Trophoblast cell (in vitro differentiated cells and primary cell): ENCODE measurements at regions not wholly inside any gene's neighbourhood (a gene's known extent, or its start where the extent isn't known, plus 50 kb on each side); places are given as distances from the start of the nearest gene placed in this dataset.
"Not testable (repeated sequence)": the region's sequence is repeated elsewhere in the genome, so short reads cannot be mapped to it uniquely, and the experiment has no call there.

Experiments used
- DNase-seq, 2 donors: peaks; one replicate each; pipeline ENCODE4 v3.0.0-alpha.2; 2016
- H2AFZ ChIP-seq: 2 replicates; pipeline ENCODE4 v1.6.1; 2013; ENCODE audit warnings: low read length, moderate library complexity, mild to moderate bottlenecking; ENCODE audit not compliant: insufficient read depth, poor library complexity
- H2AK5ac ChIP-seq: 2 replicates; pipeline ENCODE4 v1.6.1; 2013; ENCODE audit warnings: mild to moderate bottlenecking, low read length
- H2BK120ac ChIP-seq: 2 replicates; pipeline ENCODE4 v1.6.1; 2013; ENCODE audit warnings: low read length, mild to moderate bottlenecking, moderate library complexity; ENCODE audit not compliant: insufficient read depth, poor library complexity
- H2BK12ac ChIP-seq: 2 replicates; pipeline ENCODE4 v1.6.1; 2013; ENCODE audit warnings: mild to moderate bottlenecking, low read length, moderate library complexity
- H2BK5ac ChIP-seq: 2 replicates; pipeline ENCODE4 v1.6.1; 2013; ENCODE audit warnings: low read length, low read depth, moderate library complexity, mild to moderate bottlenecking; ENCODE audit not compliant: poor library complexity
- H3K14ac ChIP-seq: 2 replicates; pipeline ENCODE4 v1.6.1; 2013; ENCODE audit warnings: mild to moderate bottlenecking, low read length
- H3K18ac ChIP-seq: 2 replicates; pipeline ENCODE4 v1.6.1; 2013; ENCODE audit warnings: mild to moderate bottlenecking, low read length
- H3K23ac ChIP-seq: 2 replicates; pipeline ENCODE4 v1.6.1; 2013; ENCODE audit warnings: low read length
- H3K27ac ChIP-seq: 2 replicates; pipeline ENCODE4 v1.5.1; 2013; ENCODE audit warnings: low read depth, mild to moderate bottlenecking, inconsistent platforms, low read length, moderate library complexity
- H3K27me3 ChIP-seq: 2 replicates; pipeline ENCODE4 v1.6.1; 2013; ENCODE audit warnings: inconsistent platforms, mild to moderate bottlenecking, low read length, moderate library complexity; ENCODE audit not compliant: insufficient read depth
- H3K36me3 ChIP-seq, 2 experiments: 1 replicate in 1 of 2; 2 replicates in 1 of 2; pipeline ENCODE4 v1.6.1; 2013; ENCODE audit warnings: low read length in 2 of 2, mild to moderate bottlenecking in 2 of 2, moderate library complexity in 1 of 2; ENCODE audit not compliant: insufficient read depth in 2 of 2, control insufficient read depth in 1 of 2
- H3K4ac ChIP-seq: 2 replicates; pipeline ENCODE4 v1.6.1; 2013; ENCODE audit warnings: low read depth, mild to moderate bottlenecking, low read length, moderate library complexity
- H3K4me1 ChIP-seq, 2 experiments: 1 replicate in 1 of 2; 2 replicates in 1 of 2; pipeline ENCODE4 v1.6.1; 2013; ENCODE audit warnings: low read length in 2 of 2, mild to moderate bottlenecking in 2 of 2, moderate library complexity in 1 of 2; ENCODE audit not compliant: insufficient read depth in 2 of 2, control insufficient read depth in 1 of 2
- H3K4me2 ChIP-seq: 2 replicates; pipeline ENCODE4 v1.6.1; 2013; ENCODE audit warnings: inconsistent platforms, mild to moderate bottlenecking, low read length, moderate library complexity
- H3K4me3 ChIP-seq: 2 replicates; pipeline ENCODE4 v1.5.1; 2013; ENCODE audit warnings: mild to moderate bottlenecking, low read depth, low read length, inconsistent platforms
- H3K79me1 ChIP-seq: one replicate; pipeline ENCODE4 v1.6.1; 2013; ENCODE audit warnings: low read length
- H3K79me2 ChIP-seq: 2 replicates; pipeline ENCODE4 v1.6.1; 2013; ENCODE audit warnings: low read length, mild to moderate bottlenecking; ENCODE audit not compliant: control insufficient read depth, insufficient read depth, poor library complexity
- H3K9ac ChIP-seq: 2 replicates; pipeline ENCODE4 v1.6.1; 2013; ENCODE audit warnings: mild to moderate bottlenecking, low read length
- H3K9me3 ChIP-seq: 2 replicates; pipeline ENCODE4 v1.6.1; 2013; ENCODE audit warnings: low read depth, mild to moderate bottlenecking, control low read depth, inconsistent platforms, low read length; ENCODE audit not compliant: insufficient read depth
- H4K12ac ChIP-seq: 2 replicates; pipeline ENCODE4 v1.6.1; 2013; ENCODE audit warnings: low read depth, mild to moderate bottlenecking, low read length, moderate library complexity
- H4K8ac ChIP-seq: 2 replicates; pipeline ENCODE4 v1.6.1; 2013; ENCODE audit warnings: low read depth, mild to moderate bottlenecking, low read length, moderate library complexity
- H4K91ac ChIP-seq: one replicate; pipeline ENCODE4 v1.6.1; 2013; ENCODE audit warnings: low read depth, mild to moderate bottlenecking, low read length, moderate library complexity
- WGBS: extraction: QIAGEN DNeasy Blood & Tissue Kit; methylation state at CpG from one replicate; pipeline ENCODE4 v1.1.7; 2013; ENCODE audit warnings: missing lambda C conversion rate; ENCODE audit not compliant: insufficient read length, insufficient coverage; ENCODE audit errors: extremely low coverage; 5-methylcytosine and 5-hydroxymethylcytosine counted together

DNA sequence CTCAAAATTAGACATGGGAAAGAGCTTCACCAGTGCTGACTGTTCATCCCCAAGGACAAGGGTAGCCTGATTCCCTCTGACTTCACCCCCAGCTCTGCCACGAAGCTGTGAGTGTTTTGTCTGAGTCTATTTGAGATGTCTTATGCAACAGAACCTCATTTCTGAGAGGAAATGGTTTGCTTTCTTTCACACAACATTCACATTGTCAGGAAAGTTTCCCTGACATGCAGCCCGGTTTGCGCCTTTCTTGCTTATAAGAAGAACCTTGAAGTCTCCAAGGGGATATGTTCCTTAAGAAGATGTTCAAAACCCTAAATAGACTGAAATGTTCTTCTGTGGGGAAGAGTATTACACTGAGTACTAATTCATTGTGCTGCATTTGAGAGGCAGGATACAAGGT is 300.5 kb upstream of the CCL2 start:
- Histone ChIP-seq H3K23ac (no peak overlapping the region), H2BK5ac (no peak overlapping the region), H3K27ac (no peak overlapping the region), H3K36me3 (no peaks in the 10 kb centered on the region), H4K91ac (no peak overlapping the region), H2AFZ (no peak overlapping the region), H3K27me3 (no peaks in the 10 kb centered on the region), H2AK5ac (no peak overlapping the region), H2BK120ac (no peak overlapping the region), H3K9ac (no peak overlapping the region), H4K8ac (no peak overlapping the region), H3K79me2 (no peaks in the 10 kb centered on the region), H3K14ac (no peak overlapping the region), H3K4ac (no peak overlapping the region), H2BK12ac (no peak overlapping the region), H4K12ac (no peak overlapping the region), H3K4me1 (no peaks in the 10 kb centered on the region), H3K9me3 (peaks cover 6% of the 10 kb centered on the region), H3K4me3 (no peak overlapping the region), H3K79me1 (no peaks in the 10 kb centered on the region), H3K18ac (no peak overlapping the region), H3K4me2 (no peak overlapping the region)
- DNase-seq = no peak
- WGBS = no CpG with 5 or more reads among the region's 3 CpGs

DNA sequence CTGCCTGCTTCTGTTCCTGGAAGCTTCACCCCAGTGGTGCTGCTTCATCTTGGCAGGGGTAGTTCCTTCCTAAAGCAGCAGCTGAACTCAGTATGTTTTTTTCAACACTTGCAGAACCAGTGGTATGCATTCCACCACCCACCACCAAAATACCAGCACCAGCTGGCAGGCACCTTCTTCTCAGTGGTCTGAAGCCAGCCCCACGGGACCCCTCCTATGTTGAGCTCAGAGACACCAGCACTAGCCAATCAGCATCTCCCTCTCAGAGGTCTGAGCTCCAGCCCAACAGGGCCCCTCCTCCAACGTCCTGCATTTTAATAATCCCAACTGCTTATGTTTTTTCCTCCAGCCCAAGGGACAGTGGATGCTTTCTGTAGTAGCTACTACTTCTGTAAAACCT is 299.6 kb upstream of the CCL2 start:
- no peak overlapping the region for H4K12ac ChIP-seq
- H3K9me3 ChIP-seq = peaks cover 6% of the 10 kb centered on the region
- H3K4me1 ChIP-seq = no peaks in the 10 kb centered on the region

DNA sequence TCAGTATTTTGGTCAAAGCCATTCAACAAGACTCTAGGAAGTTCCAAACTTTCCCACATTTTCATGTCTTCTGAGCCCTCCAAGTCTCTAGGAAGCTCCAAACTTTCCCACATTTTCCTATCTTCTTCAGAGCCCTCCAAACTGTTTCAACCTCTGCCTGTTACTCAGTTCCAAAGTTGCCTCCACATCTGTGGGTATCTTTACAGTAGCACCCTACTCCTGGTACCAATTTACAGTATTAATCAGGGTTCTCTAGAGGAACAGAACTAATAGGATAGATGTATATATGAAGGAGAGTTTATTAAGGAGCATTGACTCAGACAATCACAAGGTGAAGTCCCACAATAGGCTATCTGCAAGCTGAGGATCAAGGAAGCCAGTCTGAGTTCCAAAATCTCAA is 296.0 kb upstream of the CCL2 start:
- H3K79me1 ChIP-seq, H3K9ac ChIP-seq, H3K23ac ChIP-seq, DNase-seq, H3K9me3 ChIP-seq, H3K4ac ChIP-seq, H2BK5ac ChIP-seq, H3K14ac ChIP-seq, H3K27ac ChIP-seq, H3K36me3 ChIP-seq, H3K4me2 ChIP-seq, H3K4me1 ChIP-seq, H3K18ac ChIP-seq, H3K79me2 ChIP-seq, H4K91ac ChIP-seq, H2BK12ac ChIP-seq, H4K12ac ChIP-seq, H3K4me3 ChIP-seq, H2BK120ac ChIP-seq, H2AFZ ChIP-seq, H2AK5ac ChIP-seq, H4K8ac ChIP-seq, H3K27me3 ChIP-seq: not testable (repeated sequence)

More for the DNA sequence above, 299.6 kb upstream of the CCL2 start:
- Histone ChIP-seq H3K79me1 (no peaks in the 10 kb centered on the region), H3K9ac (no peak overlapping the region), H3K14ac (no peak overlapping the region), H2AFZ (no peak overlapping the region), H3K79me2 (no peaks in the 10 kb centered on the region), H3K27ac (no peak overlapping the region), H3K4me3 (no peak overlapping the region), H3K4me2 (no peak overlapping the region), H2BK12ac (no peak overlapping the region), H3K18ac (no peak overlapping the region), H2BK120ac (no peak overlapping the region), H3K4ac (no peak overlapping the region), H4K8ac (no peak overlapping the region), H2AK5ac (no peak overlapping the region), H3K27me3 (no peaks in the 10 kb centered on the region), H2BK5ac (no peak overlapping the region), H3K23ac (no peak overlapping the region), H4K91ac (no peak overlapping the region), H3K36me3 (no peaks in the 10 kb centered on the region)
- no CpG with 5 or more reads among the region's 2 CpGs for WGBS
- no peak for DNase-seq

DNA sequence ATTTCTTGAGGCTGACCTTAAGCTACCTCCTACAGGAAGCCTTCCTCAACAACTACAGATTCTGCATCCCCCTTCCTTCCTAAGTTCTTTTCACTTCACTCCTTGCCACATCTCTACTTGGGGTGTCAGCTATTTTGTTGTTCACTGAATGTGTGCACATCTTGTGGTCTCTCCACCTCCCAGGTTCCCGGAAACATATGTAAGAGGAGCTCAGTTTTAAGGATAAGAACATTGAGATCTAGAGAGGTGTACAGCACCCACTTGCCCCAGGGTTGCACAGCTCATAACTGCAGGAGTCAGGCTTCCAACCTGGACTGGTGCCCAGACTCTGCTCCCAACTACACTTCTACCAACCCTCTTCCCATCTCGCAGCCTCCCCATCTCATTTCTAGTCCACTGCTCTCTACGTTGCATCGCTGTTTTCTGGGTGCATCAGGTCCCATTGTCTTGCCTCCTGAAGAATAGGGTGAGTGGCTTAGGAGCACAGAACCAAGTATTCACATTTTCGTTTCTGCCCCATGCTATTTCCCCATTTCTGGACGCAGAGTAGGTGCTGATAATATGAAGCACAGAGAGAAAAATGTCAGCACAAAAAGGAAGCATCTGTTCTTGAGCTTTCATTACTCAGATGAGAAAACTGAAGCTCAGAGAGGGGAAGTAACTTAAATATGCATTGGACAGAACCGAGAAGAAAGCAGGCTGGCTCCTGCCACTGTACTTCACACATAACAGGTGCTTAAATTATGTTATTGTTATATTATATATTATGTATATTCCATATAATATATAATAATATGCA is 292.0 kb upstream of the CCL2 start:
- Histone ChIP-seq H2BK5ac (no peak overlapping the region), H3K23ac (no peak overlapping the region), H3K4ac (no peak overlapping the region), H3K4me2 (no peak overlapping the region), H3K27me3 (no peaks in the 10 kb centered on the region), H2AFZ (no peak overlapping the region), H2AK5ac (no peak overlapping the region), H4K12ac (no peak overlapping the region), H3K14ac (no peak overlapping the region), H3K9me3 (peaks cover 4% of the 10 kb centered on the region), H3K79me1 (no peaks in the 10 kb centered on the region), H4K8ac (no peak overlapping the region), H3K4me3 (no peak overlapping the region), H2BK120ac (no peak overlapping the region), H3K18ac (no peak overlapping the region), H4K91ac (no peak overlapping the region), H3K27ac (no peak overlapping the region), H3K9ac (no peak overlapping the region), H3K36me3 (no peaks in the 10 kb centered on the region), H3K79me2 (no peaks in the 10 kb centered on the region), H3K4me1 (no peaks in the 10 kb centered on the region), H2BK12ac (no peak overlapping the region)
- WGBS = 100% methylated on average over 1 of the region's 7 CpGs
- no peak for DNase-seq
